Sigmoid colon (tissue), 6 donors: ENCODE measurements at regions not wholly inside any gene's neighbourhood (a gene's known extent, or its start where the extent isn't known, plus 50 kb on each side); places are given as distances from the start of the nearest gene placed in this dataset.

ENCODE experiments used
- DNase-seq: peaks from one replicate; pipeline ENCODE4 v3.0.0-alpha.2; 2019
- H3K27ac ChIP-seq, 4 donors: fragments of 200-600 bp; sonication (generic); one replicate each; pipeline ENCODE4 v1.5.1; 2016 to 2019; ENCODE audit warnings: mild to moderate bottlenecking in 1 of 4
- H3K27me3 ChIP-seq, 3 donors: fragments of 200-600 bp; sonication (generic); one replicate each; pipeline ENCODE4 v1.5.1; 2019; ENCODE audit warnings: mild to moderate bottlenecking in 1 of 3
- H3K36me3 ChIP-seq, 4 donors: fragments of 200-600 bp; sonication (generic); one replicate each; pipeline ENCODE4 v1.5.1; 2016 to 2019
- H3K4me1 ChIP-seq, 4 donors: fragments of 200-600 bp; sonication (generic); one replicate each; pipeline ENCODE4 v1.5.1; 2017 to 2019
- H3K4me3 ChIP-seq, 4 donors: fragments of 200-600 bp; sonication (generic); one replicate each; pipeline ENCODE4 v1.5.1; 2017 to 2019; ENCODE audit warnings: mild to moderate bottlenecking in 2 of 4, moderate library complexity in 1 of 4
- H3K9me3 ChIP-seq, 4 donors: fragments of 200-600 bp in 3 of 4; sonication (generic) in 3 of 4; one replicate each; pipeline versions ENCODE4 v1.5.1 to v1.6.1; 2013 to 2019
- EP300 ChIP-seq, 4 donors: sonication (generic); formaldehyde crosslinking; IDR thresholded peaks; one replicate each; pipeline ENCODE4 v1.6.1; 2017; ENCODE audit warnings: antibody characterized with exemption in 4 of 4
- POLR2A ChIP-seq, 2 donors: fragments of 450-650 bp; IDR thresholded peaks; one replicate each; pipeline ENCODE4 v1.6.1; 2016; ENCODE audit warnings: antibody characterized with exemption in 2 of 2, mild to moderate bottlenecking in 2 of 2, moderate library complexity in 2 of 2
- POLR2AphosphoS5 ChIP-seq, 4 donors: sonication (generic); formaldehyde crosslinking; IDR thresholded peaks; one replicate each; pipeline ENCODE4 v1.6.1; 2017; ENCODE audit warnings: antibody characterized with exemption in 4 of 4
- WGBS, 2 donors: extraction: QIAGEN DNeasy Blood & Tissue Kit; methylation state at CpG; one replicate each; pipeline ENCODE4 v1.1.7; 2013; 5-methylcytosine and 5-hydroxymethylcytosine counted together
- intact Hi-C: fragments of 100-400 bp; cut with DNase I; formaldehyde crosslinking; loops from one replicate; pipeline ENCODE4 v1.15.1; 2023
- TF ChIP-seq, protein P1 (sequence below), 4 experiments: fragments of 450-650 bp in 3 of 4; fragments of 200-600 bp in 1 of 4; IDR thresholded peaks; one replicate each; pipeline ENCODE4 v1.5.1; 2016 to 2019; ENCODE audit warnings: antibody characterized with exemption in 4 of 4, mild to moderate bottlenecking in 3 of 4, moderate library complexity in 2 of 4
- donor health status: healthy with polysubstance abuse.
- donor health status: healthy.

DNA sequence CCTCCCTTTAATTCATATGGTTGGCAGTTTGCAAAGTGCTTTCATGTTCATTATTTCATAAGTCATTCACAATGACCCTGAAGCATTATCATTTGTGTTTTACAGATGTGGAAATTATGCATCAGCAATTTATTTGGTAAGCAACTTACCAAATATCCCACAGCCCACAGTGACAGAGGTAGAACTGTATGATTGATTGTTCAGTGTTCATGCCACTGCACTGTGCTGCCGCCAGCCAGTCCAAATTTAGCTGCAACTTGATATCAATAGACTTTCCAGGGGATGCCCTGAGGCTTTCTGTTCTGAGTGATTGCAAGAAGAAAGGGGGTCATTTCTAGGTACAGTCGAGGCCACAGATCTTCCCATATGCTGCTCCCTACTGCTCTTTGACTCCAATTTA is 380.3 kb downstream of the PLPP3 start:
- no peaks in the 10 kb centered on the region for H3K27me3 ChIP-seq
- H3K27ac ChIP-seq, result no peak overlapping the region
- TF ChIP-seq EP300 (IDR thresholded peaks at IDR 0.05) (no peak), POLR2AphosphoS5 (IDR thresholded peaks at IDR 0.05) (no peak), POLR2A (IDR thresholded peaks at IDR 0.05) (no peak)
- TF ChIP-seq, protein P1, sequence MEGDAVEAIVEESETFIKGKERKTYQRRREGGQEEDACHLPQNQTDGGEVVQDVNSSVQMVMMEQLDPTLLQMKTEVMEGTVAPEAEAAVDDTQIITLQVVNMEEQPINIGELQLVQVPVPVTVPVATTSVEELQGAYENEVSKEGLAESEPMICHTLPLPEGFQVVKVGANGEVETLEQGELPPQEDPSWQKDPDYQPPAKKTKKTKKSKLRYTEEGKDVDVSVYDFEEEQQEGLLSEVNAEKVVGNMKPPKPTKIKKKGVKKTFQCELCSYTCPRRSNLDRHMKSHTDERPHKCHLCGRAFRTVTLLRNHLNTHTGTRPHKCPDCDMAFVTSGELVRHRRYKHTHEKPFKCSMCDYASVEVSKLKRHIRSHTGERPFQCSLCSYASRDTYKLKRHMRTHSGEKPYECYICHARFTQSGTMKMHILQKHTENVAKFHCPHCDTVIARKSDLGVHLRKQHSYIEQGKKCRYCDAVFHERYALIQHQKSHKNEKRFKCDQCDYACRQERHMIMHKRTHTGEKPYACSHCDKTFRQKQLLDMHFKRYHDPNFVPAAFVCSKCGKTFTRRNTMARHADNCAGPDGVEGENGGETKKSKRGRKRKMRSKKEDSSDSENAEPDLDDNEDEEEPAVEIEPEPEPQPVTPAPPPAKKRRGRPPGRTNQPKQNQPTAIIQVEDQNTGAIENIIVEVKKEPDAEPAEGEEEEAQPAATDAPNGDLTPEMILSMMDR (IDR thresholded peaks at IDR 0.05), result no peak
- WGBS, 2 donors, result 84 to 88% methylated on average over 2 of the region's 2 CpGs
- intact Hi-C loops, result no loop called here
- DNase-seq, result no peak
- H3K4me1 ChIP-seq, result peaks cover 0 to 10% (median 0%) of the 10 kb centered on the region in 4 donors
- no peaks in the 10 kb centered on the region for H3K36me3 ChIP-seq
- no peaks in the 10 kb centered on the region for H3K9me3 ChIP-seq
- no peak overlapping the region for H3K4me3 ChIP-seq

DNA sequence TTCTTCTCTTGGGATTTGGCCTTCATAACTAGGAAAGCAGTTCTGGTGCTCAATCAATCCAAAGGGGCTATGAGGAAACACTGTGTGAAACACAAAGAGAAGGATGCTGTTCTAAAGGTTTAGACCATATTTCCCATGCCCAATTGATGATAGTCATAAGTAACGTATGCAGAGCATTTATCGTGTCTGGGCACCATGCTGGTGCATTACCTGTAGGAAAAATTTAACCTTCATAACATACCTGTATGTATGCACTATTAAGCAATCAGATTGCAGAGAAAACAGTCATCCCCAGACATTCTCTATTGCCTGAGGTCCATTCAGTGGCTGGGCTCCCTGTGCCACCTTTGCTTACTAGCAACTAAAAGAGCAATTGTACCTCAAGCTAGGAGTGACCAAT is 381.4 kb downstream of the PLPP3 start:
- Histone ChIP-seq H3K4me1 (peaks cover 0 to 5% (median 0%) of the 10 kb centered on the region in 4 donors), H3K4me3 (no peak overlapping the region), H3K9me3 (no peaks in the 10 kb centered on the region), H3K27ac (no peak overlapping the region), H3K27me3 (no peaks in the 10 kb centered on the region), H3K36me3 (no peaks in the 10 kb centered on the region)
- TF ChIP-seq, protein P1 (IDR thresholded peaks at IDR 0.05), result no peak
- TF ChIP-seq EP300 (IDR thresholded peaks at IDR 0.05), result no peak
- no peak for TF ChIP-seq POLR2AphosphoS5 (IDR thresholded peaks at IDR 0.05)
- TF ChIP-seq POLR2A (IDR thresholded peaks at IDR 0.05), result no peak
- DNase-seq, result no peak
- WGBS, 2 donors, result 96 to 100% methylated on average over 2 of the region's 2 CpGs
- intact Hi-C loops, result no loop called here

DNA sequence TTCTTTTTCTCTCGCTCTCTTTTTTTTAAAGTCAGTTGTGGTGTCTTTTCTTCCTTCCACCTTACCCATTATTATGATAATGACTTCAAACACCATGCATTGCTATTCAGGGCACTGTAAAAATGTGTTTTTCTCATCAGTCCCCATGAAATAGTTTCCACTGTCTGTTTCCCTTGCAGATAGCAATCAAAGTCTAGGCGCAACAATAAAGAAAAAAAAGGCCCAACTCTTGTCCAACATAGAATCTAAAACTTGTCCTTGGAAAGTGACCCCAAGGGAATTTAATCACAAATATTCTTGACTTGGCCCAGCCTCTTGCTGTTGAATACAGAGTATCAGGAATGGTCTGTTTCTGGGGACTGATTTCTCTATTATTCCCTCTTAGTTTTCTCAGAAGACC is 382.5 kb downstream of the PLPP3 start:
- H3K36me3 ChIP-seq, result no peaks in the 10 kb centered on the region
- WGBS, 2 donors, result 85 to 92% methylated on average over 2 of the region's 2 CpGs
- no peak overlapping the region for H3K4me3 ChIP-seq
- intact Hi-C loops, result no loop called here
- no peaks in the 10 kb centered on the region for H3K4me1 ChIP-seq
- H3K9me3 ChIP-seq, result no peaks in the 10 kb centered on the region
- H3K27me3 ChIP-seq, result no peaks in the 10 kb centered on the region
- no peak for DNase-seq
- H3K27ac ChIP-seq, result no peak overlapping the region
- TF ChIP-seq EP300 (IDR thresholded peaks at IDR 0.05) (no peak), POLR2A (IDR thresholded peaks at IDR 0.05) (no peak), POLR2AphosphoS5 (IDR thresholded peaks at IDR 0.05) (no peak)
- TF ChIP-seq, protein P1 (IDR thresholded peaks at IDR 0.05), result no peak

DNA sequence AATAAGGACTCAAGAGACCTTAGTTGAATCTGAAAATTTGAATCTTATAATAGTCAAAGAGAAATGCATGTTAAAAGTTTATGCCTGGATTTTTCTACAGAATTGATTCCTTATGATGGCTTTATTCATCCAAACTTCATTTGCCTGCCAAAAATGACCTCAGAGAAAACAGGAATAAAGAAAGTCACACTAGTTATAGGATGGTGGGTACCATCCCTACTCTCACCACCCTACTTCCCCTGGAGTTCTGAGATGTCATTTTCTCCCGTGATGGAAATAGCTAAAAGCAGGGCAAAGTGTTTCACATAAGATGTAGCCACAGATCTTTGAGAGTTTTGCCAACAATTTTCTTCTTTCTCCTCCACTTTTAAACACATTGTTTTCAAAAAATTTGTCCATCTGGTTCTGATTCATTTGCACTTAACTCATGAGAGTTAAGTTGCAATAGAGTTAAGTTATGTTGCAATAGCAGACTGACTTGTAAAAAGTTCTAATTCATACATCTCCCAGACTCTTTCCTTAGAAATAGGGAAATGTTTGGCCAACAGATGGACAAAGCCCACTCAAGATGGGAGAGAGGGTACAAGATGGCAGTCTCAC is 384.6 kb downstream of the PLPP3 start:
- 87 to 88% methylated on average over 1 of the region's 1 CpG for WGBS, 2 donors
- Histone ChIP-seq H3K36me3 (no peaks in the 10 kb centered on the region), H3K27me3 (no peaks in the 10 kb centered on the region), H3K27ac (no peak overlapping the region), H3K9me3 (no peaks in the 10 kb centered on the region), H3K4me1 (peaks cover 0 to 3% (median 0%) of the 10 kb centered on the region in 4 donors), H3K4me3 (no peak overlapping the region)
- intact Hi-C loops, result no loop called here
- TF ChIP-seq, protein P1 (IDR thresholded peaks at IDR 0.05), result no peak
- TF ChIP-seq POLR2A (IDR thresholded peaks at IDR 0.05), result no peak
- DNase-seq, result no peak

DNA sequence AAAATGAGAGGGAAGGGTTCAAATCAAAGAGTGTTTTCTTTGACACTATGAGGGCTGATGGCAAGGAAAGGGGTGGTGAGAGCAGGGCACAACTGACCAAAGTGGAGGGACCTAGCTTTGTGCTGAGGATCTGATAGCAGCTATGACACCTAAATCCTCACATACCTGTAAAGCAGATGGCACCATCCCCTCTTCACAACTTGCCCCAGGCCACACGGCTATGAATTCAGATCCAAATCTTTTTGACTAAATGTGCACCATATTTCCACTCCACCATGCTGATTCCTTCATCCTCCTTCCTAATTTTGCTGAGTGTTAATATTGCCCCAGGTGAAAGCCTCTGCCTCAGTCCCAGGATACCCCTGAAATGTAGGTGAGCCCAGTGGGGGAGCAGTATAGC is 385.7 kb downstream of the PLPP3 start:
- intact Hi-C loops, result no loop called here
- TF ChIP-seq, protein P1 (IDR thresholded peaks at IDR 0.05), result no peak
- no peak for TF ChIP-seq POLR2AphosphoS5 (IDR thresholded peaks at IDR 0.05)
- no peak for TF ChIP-seq POLR2A (IDR thresholded peaks at IDR 0.05)
- no peak for TF ChIP-seq EP300 (IDR thresholded peaks at IDR 0.05)
- peaks cover 0 to 11% (median 4%) of the 10 kb centered on the region in 4 donors for H3K4me1 ChIP-seq
- WGBS, 2 donors, result 81 to 88% methylated on average over 1 of the region's 1 CpG
- no peak for DNase-seq
- H3K4me3 ChIP-seq, result no peak overlapping the region
- H3K27me3 ChIP-seq, result no peaks in the 10 kb centered on the region
- H3K27ac ChIP-seq, result no peak overlapping the region
- no peaks in the 10 kb centered on the region for H3K36me3 ChIP-seq
- no peaks in the 10 kb centered on the region for H3K9me3 ChIP-seq
